ENCODE measurements at regions not wholly inside any gene's neighbourhood (a gene's known extent, or its start where the extent isn't known, plus 50 kb on each side); places are given as distances from the start of the nearest gene placed in this dataset.

DNA sequence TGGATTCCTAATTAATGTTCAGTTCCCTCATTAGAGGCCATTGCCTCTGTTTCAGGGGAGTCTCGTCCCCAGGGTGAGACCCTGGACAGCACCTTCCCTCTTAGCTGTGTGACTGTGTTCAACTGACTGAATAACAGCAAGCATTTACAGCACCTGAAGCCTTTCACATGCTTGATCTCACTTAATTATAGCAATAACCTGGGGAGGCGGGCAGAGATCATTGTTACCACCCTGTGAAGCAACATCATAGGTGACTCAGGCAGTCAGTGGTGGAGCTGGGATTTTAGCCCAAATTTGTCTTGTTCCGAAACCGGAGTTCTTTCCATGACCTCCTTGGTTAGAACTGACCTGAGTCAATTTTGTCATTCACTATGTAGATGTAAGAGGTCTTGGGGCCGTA lies 105.2 kb upstream of the RAD23B start:
- TF ChIP-seq Cebpa-rat (IDR thresholded peaks at IDR 0.05): no peak
- Histone ChIP-seq H3K9me3 (replicated peaks in 1 of 11) (peaks cover 6 to 14% (median 9%) of the 10 kb centered on the region in 11 experiments; a peak in 17 of 22 replicates), H4K20me1 (no peaks in the 10 kb centered on the region), H3K9ac (no peak overlapping the region), H3K4me1 (peaks cover 0 to 21% (median 5%) of the 10 kb centered on the region in 10 experiments; a peak in 5 of 20 replicates), H3K27me3 (no peaks in the 10 kb centered on the region), H3K4me3 (no peak overlapping the region), H3K4me2 (no peak overlapping the region), H3K27ac (no peak overlapping the region), H3K36me3 (no peaks in the 10 kb centered on the region)

DNA sequence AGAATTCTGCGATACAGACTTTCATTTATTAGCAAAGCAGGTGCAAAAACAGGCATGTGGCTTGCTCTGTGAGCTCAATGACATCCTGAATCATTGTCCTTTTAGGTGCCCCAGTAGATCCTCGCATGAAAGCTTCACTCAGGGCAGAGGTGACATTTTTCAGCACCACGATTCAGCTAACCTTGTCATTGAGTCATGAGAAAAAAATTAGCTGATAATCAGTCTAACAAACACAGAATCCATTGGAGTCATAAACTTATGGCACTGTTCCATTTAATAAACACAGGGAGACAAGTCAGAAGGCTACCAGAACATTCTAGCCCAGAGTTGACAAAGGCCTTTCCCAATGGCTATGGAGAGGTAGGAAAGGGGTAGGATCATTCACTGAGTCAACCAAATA lies 104.8 kb upstream of the RAD23B start:
- Histone ChIP-seq H3K4me1 (peaks cover 0 to 20% (median 5%) of the 10 kb centered on the region in 10 experiments; a peak in 5 of 20 replicates), H3K27ac (no peak overlapping the region), H3K9me3 (replicated peaks in 1 of 11) (peaks cover 10 to 18% (median 13%) of the 10 kb centered on the region in 11 experiments; a peak in 21 of 22 replicates), H3K9ac (no peak overlapping the region), H3K4me2 (no peak overlapping the region), H3K27me3 (no peaks in the 10 kb centered on the region), H3K36me3 (no peaks in the 10 kb centered on the region), H4K20me1 (no peaks in the 10 kb centered on the region), H3K4me3 (no peak overlapping the region)
- TF ChIP-seq Cebpa-rat (IDR thresholded peaks at IDR 0.05): no peak

DNA sequence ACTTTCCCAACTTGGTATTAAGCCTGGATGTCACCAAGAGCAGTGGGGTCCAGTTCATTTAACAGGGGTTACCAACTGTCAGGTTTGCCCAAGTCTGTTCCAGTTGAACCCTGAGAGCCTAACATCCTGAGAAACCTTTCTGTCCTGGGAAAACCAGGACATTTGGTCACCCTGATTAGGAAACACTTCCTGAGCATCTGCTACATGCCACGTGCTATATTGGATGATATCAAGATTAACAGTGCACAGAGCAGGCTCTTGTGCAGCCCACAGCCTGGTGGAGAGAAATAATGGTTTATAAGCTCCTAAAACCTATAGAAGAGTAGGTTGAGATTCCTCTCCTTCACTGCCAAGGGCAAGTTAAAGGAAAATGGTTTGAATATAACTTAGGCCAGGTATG lies 102.9 kb upstream of the RAD23B start:
- no peak overlapping the region for H3K4me2 ChIP-seq
- H3K27ac ChIP-seq: no peak overlapping the region
- H3K27me3 ChIP-seq: no peaks in the 10 kb centered on the region
- peaks cover 14 to 25% (median 19%) of the 10 kb centered on the region in 11 experiments; a peak in 21 of 22 replicates for H3K9me3 ChIP-seq (replicated peaks in 1 of 11)
- no peaks in the 10 kb centered on the region for H4K20me1 ChIP-seq
- H3K4me3 ChIP-seq: no peak overlapping the region
- no peaks in the 10 kb centered on the region for H3K36me3 ChIP-seq
- H3K9ac ChIP-seq: no peak overlapping the region
- TF ChIP-seq Cebpa-rat (IDR thresholded peaks at IDR 0.05): no peak
- peaks cover 0 to 7% (median 0%) of the 10 kb centered on the region in 10 experiments; a peak in 3 of 20 replicates for H3K4me1 ChIP-seq

DNA sequence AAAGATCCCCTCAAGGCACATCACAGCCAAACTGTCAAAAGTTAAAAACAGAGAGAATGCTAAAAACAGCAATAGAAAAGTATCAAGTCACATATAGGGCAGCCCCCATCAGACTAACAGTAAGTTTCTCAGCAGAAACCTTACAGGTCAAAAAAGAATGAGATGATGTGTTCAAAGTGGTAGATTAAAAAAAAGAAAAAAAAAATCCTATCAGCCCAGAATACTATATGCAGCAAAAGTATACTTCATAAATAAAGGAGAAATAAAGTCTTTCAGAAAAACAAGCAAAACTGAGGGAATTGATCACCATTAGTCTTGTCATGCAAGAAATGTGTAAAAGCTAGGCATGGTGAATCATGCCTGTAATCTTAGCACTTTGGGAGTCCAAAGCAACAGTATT lies 99.9 kb upstream of the RAD23B start:
- H3K4me2 ChIP-seq: no peak overlapping the region
- H3K36me3 ChIP-seq: no peaks in the 10 kb centered on the region
- no peak overlapping the region for H3K9ac ChIP-seq
- H3K4me1 ChIP-seq: no peaks in the 10 kb centered on the region
- H3K27me3 ChIP-seq: no peaks in the 10 kb centered on the region
- H3K4me3 ChIP-seq: no peak overlapping the region
- H3K27ac ChIP-seq: no peak overlapping the region
- TF ChIP-seq Cebpa-rat (IDR thresholded peaks at IDR 0.05): no peak
- peaks cover 14 to 25% (median 19%) of the 10 kb centered on the region in 11 experiments; a peak in 21 of 22 replicates for H3K9me3 ChIP-seq (replicated peaks in 1 of 11)
- H4K20me1 ChIP-seq: no peaks in the 10 kb centered on the region

DNA sequence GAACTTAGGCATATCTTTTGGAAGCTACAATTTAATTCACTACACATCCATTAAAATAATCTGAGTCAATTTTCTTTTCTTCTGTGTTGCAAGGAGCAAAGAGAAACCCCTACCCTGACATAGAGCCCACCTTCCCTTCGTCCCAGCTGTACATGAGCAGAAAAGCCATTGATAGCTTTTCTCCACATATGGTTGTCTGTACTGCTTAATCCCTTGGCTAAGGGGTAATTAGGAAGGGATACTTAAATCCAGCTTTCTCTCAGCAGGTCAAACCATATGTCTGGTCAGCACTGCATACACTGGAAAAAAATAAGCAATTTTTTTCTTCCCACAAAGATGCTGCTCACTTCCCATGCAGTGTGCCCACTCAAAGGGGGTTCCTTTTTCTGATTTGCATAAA lies 94.7 kb upstream of the RAD23B start:
- no peaks in the 10 kb centered on the region for H3K36me3 ChIP-seq
- H3K27me3 ChIP-seq: no peaks in the 10 kb centered on the region
- no peak overlapping the region for H3K9ac ChIP-seq
- H3K4me1 ChIP-seq: peaks cover 0 to 3% (median 0%) of the 10 kb centered on the region in 10 experiments; a peak in 1 of 20 replicates
- no peak for TF ChIP-seq Cebpa-rat (IDR thresholded peaks at IDR 0.05)
- H4K20me1 ChIP-seq: no peaks in the 10 kb centered on the region
- no peak overlapping the region for H3K4me2 ChIP-seq
- no peak overlapping the region for H3K27ac ChIP-seq
- H3K4me3 ChIP-seq: no peak overlapping the region
- H3K9me3 ChIP-seq (replicated peaks in 1 of 11): peaks cover 3 to 6% (median 4%) of the 10 kb centered on the region in 11 experiments; a peak in 19 of 22 replicates

DNA sequence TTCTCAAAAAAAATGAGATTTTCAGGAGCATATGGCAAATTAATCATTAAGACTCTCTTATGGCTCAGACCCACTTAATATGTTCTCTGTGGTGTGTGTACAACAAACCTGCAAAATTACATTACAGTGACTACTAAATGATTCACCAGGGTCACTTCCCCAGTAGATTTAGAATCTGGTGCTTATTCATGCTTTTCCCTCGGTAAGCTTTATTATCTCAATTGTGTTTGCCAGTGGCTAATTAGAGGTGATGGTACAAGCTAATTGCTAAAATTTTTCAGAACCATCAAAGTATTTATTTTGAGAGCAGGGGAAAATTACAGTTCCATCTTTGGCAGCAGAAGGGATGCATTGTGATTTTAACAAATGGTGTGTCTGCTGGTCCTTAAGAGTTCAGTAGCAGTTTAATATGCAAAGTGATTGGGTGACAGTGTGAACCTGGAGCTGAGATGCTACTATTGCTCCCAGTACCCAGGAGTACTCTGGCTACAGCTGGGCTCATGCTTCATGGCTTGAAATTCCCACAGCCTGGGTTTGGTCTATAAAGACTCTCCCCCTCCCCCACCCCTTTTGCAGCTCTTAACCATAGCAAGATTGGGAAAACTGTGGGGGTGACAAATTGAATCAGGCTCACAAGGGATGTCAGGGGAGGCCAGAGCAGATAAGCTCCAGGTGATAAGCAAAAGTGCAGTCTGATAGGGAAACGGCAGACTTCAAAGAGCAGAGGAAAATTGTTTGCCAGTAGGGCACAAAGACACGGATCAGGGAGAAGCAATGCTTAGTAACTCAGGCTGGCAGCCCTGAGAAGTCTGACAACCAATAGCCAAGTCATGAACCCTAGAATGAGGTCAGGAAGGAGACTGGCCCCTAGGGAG lies 92.8 kb upstream of the RAD23B start:
- Histone ChIP-seq H3K27me3 (no peaks in the 10 kb centered on the region), H3K36me3 (no peaks in the 10 kb centered on the region), H3K4me2 (no peak overlapping the region), H3K9me3 (replicated peaks in 1 of 11) (no peaks in the 10 kb centered on the region), H3K4me3 (no peak overlapping the region), H3K27ac (no peak overlapping the region), H3K9ac (no peak overlapping the region), H4K20me1 (no peaks in the 10 kb centered on the region), H3K4me1 (peaks cover 0 to 3% (median 0%) of the 10 kb centered on the region in 10 experiments; a peak in 1 of 20 replicates)
- no peak for TF ChIP-seq Cebpa-rat (IDR thresholded peaks at IDR 0.05)

DNA sequence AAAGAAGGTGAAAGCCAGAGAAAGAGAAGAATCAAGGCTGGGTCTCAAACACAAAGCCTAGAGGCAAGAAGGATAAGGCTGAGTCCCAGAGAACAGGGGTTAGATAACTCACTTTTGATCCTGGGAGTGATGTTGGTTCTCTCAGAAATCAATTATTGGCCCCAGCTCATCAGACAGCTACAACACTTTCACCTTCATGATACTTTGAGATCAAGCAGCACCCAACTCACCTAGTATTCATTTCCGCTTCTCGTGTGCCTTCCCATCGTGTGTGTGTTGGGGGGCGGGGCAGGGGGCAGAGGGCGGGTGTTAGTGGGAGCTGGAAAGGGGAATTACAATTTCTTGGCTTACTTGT lies 92.2 kb upstream of the RAD23B start:
- H3K4me2 ChIP-seq: no peak overlapping the region
- H3K27ac ChIP-seq: no peak overlapping the region

DNA sequence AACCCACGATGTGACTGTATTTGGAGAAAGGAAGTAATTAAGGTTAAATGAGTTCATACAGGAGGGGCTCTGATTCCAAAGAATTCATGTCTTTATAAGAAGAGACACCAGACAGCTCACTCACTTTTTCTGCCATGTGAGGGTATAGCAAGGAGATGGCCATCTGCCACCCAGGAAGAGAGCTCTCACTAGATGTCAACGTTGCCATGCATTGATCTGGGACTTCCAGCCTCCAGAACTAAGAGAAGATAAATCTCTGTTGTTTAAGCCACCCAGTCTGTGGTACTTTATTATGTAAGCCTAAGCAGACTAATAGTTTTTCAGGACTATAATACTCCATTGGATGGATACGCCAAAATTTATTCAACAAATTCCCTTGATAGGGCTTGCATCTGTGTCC lies 89.8 kb upstream of the RAD23B start:
- Histone ChIP-seq H3K4me1 (peaks cover 0 to 3% (median 0%) of the 10 kb centered on the region in 10 experiments; a peak in 1 of 20 replicates), H3K27me3 (no peaks in the 10 kb centered on the region), H3K4me2 (no peak overlapping the region), H4K20me1 (no peaks in the 10 kb centered on the region), H3K36me3 (no peaks in the 10 kb centered on the region), H3K9me3 (replicated peaks in 1 of 11) (peaks cover 0 to 13% (median 0%) of the 10 kb centered on the region in 11 experiments; a peak in 5 of 22 replicates), H3K9ac (no peak overlapping the region), H3K27ac (no peak overlapping the region), H3K4me3 (no peak overlapping the region)
- TF ChIP-seq Cebpa-rat (IDR thresholded peaks at IDR 0.05): no peak

More for the DNA sequence above, 92.2 kb upstream of the RAD23B start:
- no peak for TF ChIP-seq Cebpa-rat (IDR thresholded peaks at IDR 0.05)
- Histone ChIP-seq H3K9ac (no peak overlapping the region), H3K36me3 (no peaks in the 10 kb centered on the region), H3K4me3 (no peak overlapping the region), H3K27me3 (no peaks in the 10 kb centered on the region), H3K4me1 (peaks cover 0 to 3% (median 0%) of the 10 kb centered on the region in 10 experiments; a peak in 1 of 20 replicates), H4K20me1 (no peaks in the 10 kb centered on the region), H3K9me3 (replicated peaks in 1 of 11) (no peaks in the 10 kb centered on the region)

DNA sequence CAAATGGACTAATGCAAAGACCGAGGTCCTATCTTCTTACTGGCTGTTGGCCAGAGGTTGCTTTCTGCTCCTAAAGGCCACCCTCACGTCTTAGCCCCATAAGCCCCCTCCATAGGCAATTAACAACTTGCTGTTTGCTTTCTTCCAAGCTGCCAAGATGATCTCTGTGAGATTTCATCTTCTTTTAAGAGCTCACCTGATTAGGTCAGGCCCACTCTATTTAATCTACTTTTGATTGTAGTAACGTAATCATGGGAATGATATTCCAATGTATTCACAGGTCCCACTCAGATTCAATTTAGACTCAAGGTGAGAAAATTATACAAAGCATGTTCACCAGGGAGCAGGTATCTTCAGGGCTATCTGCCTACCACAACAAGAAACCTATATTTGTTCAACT lies 84.4 kb upstream of the RAD23B start:
- H3K27ac ChIP-seq: no peak overlapping the region
- no peaks in the 10 kb centered on the region for H3K36me3 ChIP-seq
- H3K9me3 ChIP-seq (replicated peaks in 1 of 11): peaks cover 5 to 30% (median 11%) of the 10 kb centered on the region in 11 experiments; a peak in 15 of 22 replicates
- H3K4me2 ChIP-seq: no peak overlapping the region
- no peak overlapping the region for H3K4me3 ChIP-seq
- H3K27me3 ChIP-seq: no peaks in the 10 kb centered on the region
- no peaks in the 10 kb centered on the region for H3K4me1 ChIP-seq
- H4K20me1 ChIP-seq: no peaks in the 10 kb centered on the region
- no peak for TF ChIP-seq Cebpa-rat (IDR thresholded peaks at IDR 0.05)
- no peak overlapping the region for H3K9ac ChIP-seq

All from BLaER1 treated with 17β-estradiol and CSF1 and Interleukin-3, amounts not matched to agents 10 nM and 100 nM (cell line).